HCT116 (cell line): ENCODE measurements at regions not wholly inside any gene's neighbourhood (a gene's known extent, or its start where the extent isn't known, plus 50 kb on each side); places are given as distances from the start of the nearest gene placed in this dataset.

ENCODE experiments used
- ATAC-seq: fragments of 200-7000 bp; cut with Tn5 transposase; 2 replicates; pipeline ENCODE4 v1.9.1; 2020; ENCODE audit warnings: mild to moderate bottlenecking, moderate library complexity
- BruUV-seq: library from RNA; stranded (reverse); fragments of 400-500 nt; replicated peaks from 2 replicates; lab custom pipeline; 2021; lab: Mats Ljungman, UMichigan
- CTCF ChIA-PET: fragments of 300-600 bp; sonication (Branson Sonifier 250); formaldehyde crosslinking; loops from one replicate; lab custom pipeline; 2021; ENCODE audit warnings: antibody characterized with exemption; lab: Charles Lee
- POLR2A ChIA-PET: fragments of 300-600, 350-600 bp; sonication (Branson Sonifier 250); formaldehyde crosslinking; loops from one replicate; lab custom pipeline; 2021; ENCODE audit warnings: antibody characterized with exemption; lab: Charles Lee
- RAD21 ChIA-PET, 2 experiments: fragments of 300-600 bp; sonication (Branson Sonifier 250); formaldehyde crosslinking; loops; one replicate each; lab custom pipeline; 2023; ENCODE audit warnings: low total read pairs in 2 of 2; ENCODE audit not compliant: uncharacterized antibody in 2 of 2, unreplicated experiment in 2 of 2, low non-redundant PET in 1 of 2; lab: Charles Lee
- DNase-seq: peaks from one replicate; pipeline ENCODE4 v3.0.0-alpha.2; 2010; ENCODE audit warnings: low read depth, low spot score
- H2AFZ ChIP-seq: fragments of 200-600 bp; shearing (Covaris generic), sonication (generic); 2 replicates; pipeline ENCODE4 v1.6.1; 2017; ENCODE audit warnings: low read depth, mixed run types, mixed read lengths, antibody characterized with exemption, low read length; ENCODE audit not compliant: poor library complexity, severe bottlenecking
- H3K27ac ChIP-seq: 2 replicates; pipeline ENCODE4 v1.5.1; 2012; ENCODE audit warnings: low read depth, low read length
- H3K27me3 ChIP-seq: fragments of 200-600 bp; sonication (generic); 2 replicates; pipeline ENCODE4 v1.6.1; 2016; ENCODE audit warnings: mixed run types, low read length, mixed read lengths; ENCODE audit not compliant: insufficient read depth
- H3K36me3 ChIP-seq, 2 experiments: fragments of 200-500 bp in 1 of 2; fragments of 200-600 bp in 1 of 2; sonication (Bioruptor generic) in 1 of 2; sonication (generic) in 1 of 2; 2 replicates each; pipeline versions ENCODE4 v1.5.1 to v1.6.1; 2014 to 2016; ENCODE audit warnings: low read length in 2 of 2, inconsistent platforms in 1 of 2, mixed read lengths in 1 of 2, mixed run types in 1 of 2; ENCODE audit not compliant: insufficient read depth in 2 of 2, control insufficient read depth in 1 of 2
- H3K4me1 ChIP-seq, 2 experiments: fragments of 200-600 bp in 1 of 2; sonication (generic) in 1 of 2; 2 replicates each; pipeline versions ENCODE4 v1.5.1 to v1.6.1; 2012 to 2017; ENCODE audit warnings: low read length in 2 of 2, inconsistent platforms in 1 of 2, mild to moderate bottlenecking in 1 of 2, mixed read lengths in 1 of 2, mixed run types in 1 of 2, moderate library complexity in 1 of 2; ENCODE audit not compliant: insufficient read depth in 2 of 2, control insufficient read depth in 1 of 2
- H3K4me2 ChIP-seq: fragments of 200-600 bp; sonication (generic); 2 replicates; pipeline ENCODE4 v1.6.1; 2017; ENCODE audit warnings: mixed run types, low read length, mixed read lengths
- H3K4me3 ChIP-seq, 2 experiments: fragments of 200-600 bp in 1 of 2; sonication (generic) in 1 of 2; replicated peaks in 1 of 2; 2 replicates each; pipeline ENCODE4 v1.5.1; 2011 to 2016; ENCODE audit warnings: low read length in 2 of 2, control low read depth in 1 of 2, low read depth in 1 of 2, mild to moderate bottlenecking in 1 of 2, mixed read lengths in 1 of 2, mixed run types in 1 of 2
- H3K79me2 ChIP-seq: fragments of 200-600 bp; sonication (generic); 2 replicates; pipeline ENCODE4 v1.6.1; 2017; ENCODE audit warnings: mild to moderate bottlenecking, mixed run types, low read length, moderate library complexity, mixed read lengths; ENCODE audit not compliant: insufficient read depth
- H3K9ac ChIP-seq: fragments of 200-600 bp; sonication (generic); 2 replicates; pipeline ENCODE4 v1.6.1; 2016; ENCODE audit warnings: low read length, mixed read lengths
- H3K9me2 ChIP-seq: fragments of 200-600 bp; sonication (generic), shearing (Covaris generic); 2 replicates; pipeline ENCODE4 v1.6.1; 2017; ENCODE audit warnings: mixed run types, mild to moderate bottlenecking, moderate library complexity; ENCODE audit not compliant: insufficient read depth
- H3K9me3 ChIP-seq, 2 experiments: fragments of 200-500 bp in 1 of 2; fragments of 200-600 bp in 1 of 2; sonication (Bioruptor generic) in 1 of 2; sonication (generic) in 1 of 2; 2 replicates each; pipeline ENCODE4 v1.6.1; 2014 to 2017; ENCODE audit warnings: low read length in 2 of 2, mixed read lengths in 2 of 2, inconsistent platforms in 1 of 2, low read depth in 1 of 2, mild to moderate bottlenecking in 1 of 2, mixed run types in 1 of 2, moderate library complexity in 1 of 2; ENCODE audit not compliant: control insufficient read depth in 1 of 2, insufficient read depth in 1 of 2
- H4K20me1 ChIP-seq: fragments of 200-600 bp; sonication (generic), shearing (Covaris generic); 2 replicates; pipeline ENCODE4 v1.6.1; 2017; ENCODE audit warnings: mixed run types, mild to moderate bottlenecking, moderate library complexity; ENCODE audit not compliant: insufficient read depth
- CEBPB ChIP-seq: IDR thresholded peaks from 2 replicates; pipeline ENCODE4 v1.6.1; 2012; ENCODE audit warnings: low read depth
- EZH2 ChIP-seq: fragments of 200-600 bp; sonication (generic); IDR thresholded peaks from 2 replicates; pipeline ENCODE4 v1.6.1; 2017; ENCODE audit warnings: antibody characterized with exemption, mixed run types
- MAX ChIP-seq: IDR thresholded peaks from 2 replicates; pipeline ENCODE4 v1.6.1; 2012
- POLR2A ChIP-seq: IDR thresholded peaks from 2 replicates; pipeline ENCODE4 v1.7.0; 2011; ENCODE audit warnings: borderline replicate concordance; ENCODE audit not compliant: insufficient read depth, insufficient read length; ENCODE audit errors: extremely low read depth
- POLR2AphosphoS5 ChIP-seq: IDR thresholded peaks from 2 replicates; pipeline ENCODE4 v1.6.1; 2011; ENCODE audit warnings: mild to moderate bottlenecking, low read depth, low read length, moderate library complexity
- SIN3A ChIP-seq: IDR thresholded peaks from 2 replicates; pipeline ENCODE4 v1.6.1; 2012; ENCODE audit warnings: low read depth
- YY1 ChIP-seq: IDR thresholded peaks from 2 replicates; pipeline ENCODE4 v1.6.1; 2011; ENCODE audit warnings: low read length, low read depth, moderate library complexity, mild to moderate bottlenecking; ENCODE audit not compliant: insufficient replicate concordance; ENCODE audit errors: extremely low read depth
- ZBTB33 ChIP-seq: IDR thresholded peaks from 2 replicates; pipeline ENCODE4 v1.6.1; 2011; ENCODE audit warnings: mild to moderate bottlenecking, low read length, moderate library complexity; ENCODE audit not compliant: insufficient replicate concordance; ENCODE audit errors: extremely low read depth
- ZNF274 ChIP-seq: fragments of 200-500 bp; sonication (Bioruptor generic); IDR thresholded peaks from 2 replicates; pipeline ENCODE4 v1.6.1; 2014; ENCODE audit warnings: mild to moderate bottlenecking, low read depth, low read length, inconsistent platforms
- intact Hi-C: fragments of 100-400 bp; cut with micrococcal nuclease; formaldehyde crosslinking; loops from 2 replicates; pipeline ENCODE4 v1.10.0; 2022

- no peak overlapping the region for H3K4me2 ChIP-seq
- H3K4me3 ChIP-seq: no peak overlapping the region
- no peaks in the 10 kb centered on the region for H3K27me3 ChIP-seq
- H3K9me2 ChIP-seq: 0 out of 2 replicates have a peak, but pooled peaks cover 4% of the 10 kb centered on the region
- no peaks in the 10 kb centered on the region for H3K79me2 ChIP-seq
- H3K4me1 ChIP-seq: peaks cover 0 to under 1% of the 10 kb centered on the region in 2 experiments; a peak in 1 of 4 replicates
- no peaks in the 10 kb centered on the region for H3K36me3 ChIP-seq
- no peak for ATAC-seq
- CTCF ChIA-PET: no interaction called here
- no peaks in the 10 kb centered on the region for H3K9me3 ChIP-seq
- BruUV-seq: no TSS peak
- no peak for DNase-seq
- no peak overlapping the region for H3K9ac ChIP-seq
- H3K27ac ChIP-seq: no peak overlapping the region
- intact Hi-C loops: no loop called here
- POLR2A ChIA-PET: no interaction called here
- RAD21 ChIA-PET: no interaction called here
- TF ChIP-seq POLR2A: no peak
- no peak overlapping the region for H2AFZ ChIP-seq
- H4K20me1 ChIP-seq: no peaks in the 10 kb centered on the region
Measured at GRCh38 chr5:44914221-44914620, 105.5 kb downstream of the MRPS30 start.

GRCh38 chr5:44919560-44919959 lies 110.8 kb downstream of the MRPS30 start:
- Histone ChIP-seq H2AFZ (peak overlapping the region; percentile 52), H3K27ac (no peak overlapping the region), H3K36me3 (no peaks in the 10 kb centered on the region), H3K79me2 (no peaks in the 10 kb centered on the region), H3K9me3 (no peaks in the 10 kb centered on the region), H3K4me2 (no peak overlapping the region), H3K9ac (no peak overlapping the region), H3K27me3 (no peaks in the 10 kb centered on the region), H3K4me1 (peaks cover 4 to 5% of the 10 kb centered on the region in 2 experiments; a peak in 1 of 4 replicates), H3K4me3 (no peak overlapping the region), H3K9me2 (0 out of 2 replicates have a peak, but pooled peaks cover 4% of the 10 kb centered on the region)
- ChIA-PET CTCF (interaction anchor here (0.6 kb wide), 1 partner anchor 17 kb away, joined by 3 read pairs; no protein-coding TSS in a partner anchor), POLR2A (no interaction called here)
- BruUV-seq: no TSS peak
- ATAC-seq (no peak), DNase-seq (no peak)
- intact Hi-C loops: no loop called here
- no peak for TF ChIP-seq ZNF274
- no peak for TF ChIP-seq EZH2
- TF ChIP-seq POLR2AphosphoS5: no peak
- TF ChIP-seq YY1: no peak
- no peak for TF ChIP-seq SIN3A
- no peak for TF ChIP-seq MAX
- no peak for TF ChIP-seq CEBPB
- no peak for TF ChIP-seq ZBTB33
- TF ChIP-seq, all 23 proteins: peak for 0
- no peaks in the 10 kb centered on the region for H4K20me1 ChIP-seq
- RAD21 ChIA-PET: no interaction called here
